Loucy (cell line): ENCODE measurements at regions not wholly inside any gene's neighbourhood (a gene's known extent, or its start where the extent isn't known, plus 50 kb on each side); places are given as distances from the start of the nearest gene placed in this dataset.

Source experiments
- EZH2phosphoT487 ChIP-seq: fragments of 200-600 bp; IDR thresholded peaks from 2 replicates; pipeline ENCODE4 v1.6.1; 2018; ENCODE audit warnings: antibody characterized with exemption, mild to moderate bottlenecking, moderate library complexity, borderline replicate concordance
- TF ChIP-seq, protein P1 (sequence below): fragments of 200-600 bp; sonication (generic); conservative IDR thresholded peaks from 2 replicates; pipeline ENCODE4 v1.5.1; 2014; ENCODE audit warnings: mild to moderate bottlenecking, antibody characterized with exemption, low read length

DNA sequence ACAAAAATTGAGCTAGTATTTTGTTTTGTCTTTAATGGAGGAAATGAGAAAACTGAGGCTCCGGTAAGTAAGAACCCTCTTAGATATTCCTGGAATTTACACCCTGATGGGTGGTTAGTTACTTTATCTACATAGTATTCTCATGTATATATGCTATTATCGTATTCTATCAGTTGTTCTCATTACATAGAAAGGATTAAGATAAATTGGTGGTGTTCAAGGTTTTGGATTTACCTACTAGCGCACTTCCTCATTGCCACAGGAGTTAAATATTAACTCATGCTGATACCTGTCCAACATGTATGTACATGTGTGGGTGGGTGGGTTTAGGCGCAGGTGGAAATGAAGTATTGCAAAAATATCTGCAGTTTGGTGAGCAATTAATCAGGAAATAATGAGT, 61.1 kb upstream of the IFNE start:
- TF ChIP-seq, protein P1, sequence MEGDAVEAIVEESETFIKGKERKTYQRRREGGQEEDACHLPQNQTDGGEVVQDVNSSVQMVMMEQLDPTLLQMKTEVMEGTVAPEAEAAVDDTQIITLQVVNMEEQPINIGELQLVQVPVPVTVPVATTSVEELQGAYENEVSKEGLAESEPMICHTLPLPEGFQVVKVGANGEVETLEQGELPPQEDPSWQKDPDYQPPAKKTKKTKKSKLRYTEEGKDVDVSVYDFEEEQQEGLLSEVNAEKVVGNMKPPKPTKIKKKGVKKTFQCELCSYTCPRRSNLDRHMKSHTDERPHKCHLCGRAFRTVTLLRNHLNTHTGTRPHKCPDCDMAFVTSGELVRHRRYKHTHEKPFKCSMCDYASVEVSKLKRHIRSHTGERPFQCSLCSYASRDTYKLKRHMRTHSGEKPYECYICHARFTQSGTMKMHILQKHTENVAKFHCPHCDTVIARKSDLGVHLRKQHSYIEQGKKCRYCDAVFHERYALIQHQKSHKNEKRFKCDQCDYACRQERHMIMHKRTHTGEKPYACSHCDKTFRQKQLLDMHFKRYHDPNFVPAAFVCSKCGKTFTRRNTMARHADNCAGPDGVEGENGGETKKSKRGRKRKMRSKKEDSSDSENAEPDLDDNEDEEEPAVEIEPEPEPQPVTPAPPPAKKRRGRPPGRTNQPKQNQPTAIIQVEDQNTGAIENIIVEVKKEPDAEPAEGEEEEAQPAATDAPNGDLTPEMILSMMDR: no peak
- TF ChIP-seq EZH2phosphoT487: no peak
